Mesothelial cell of epicardium (in vitro differentiated cells): ENCODE measurements at regions not wholly inside any gene's neighbourhood (a gene's known extent, or its start where the extent isn't known, plus 50 kb on each side); places are given as distances from the start of the nearest gene placed in this dataset.
"Not testable (repeated sequence)": the region's sequence is repeated elsewhere in the genome, so short reads cannot be mapped to it uniquely, and the experiment has no call there.

Experiments
- DNase-seq, 2 experiments: peaks; one replicate each; pipeline ENCODE4 v3.0.0; 2021; ENCODE audit warnings: low spot score in 2 of 2; ENCODE audit not compliant: unreplicated experiment in 2 of 2
- H3K27ac Mint-ChIP-seq: 2 replicates; pipeline ENCODE4 v1.8.0; 2021; ENCODE audit warnings: mixed read lengths
- H3K27me3 Mint-ChIP-seq: 2 replicates; pipeline ENCODE4 v1.8.0; 2021; ENCODE audit warnings: low read depth, mixed read lengths
- H3K36me3 Mint-ChIP-seq: 2 replicates; pipeline ENCODE4 v1.8.0; 2021; ENCODE audit warnings: mixed read lengths
- H3K4me1 Mint-ChIP-seq: 2 replicates; pipeline ENCODE4 v1.8.0; 2021; ENCODE audit warnings: mixed read lengths
- H3K4me3 Mint-ChIP-seq: 2 replicates; pipeline ENCODE4 v1.8.0; 2021; ENCODE audit warnings: mild to moderate bottlenecking, moderate library complexity, mixed read lengths
- H3K9me3 Mint-ChIP-seq: 2 replicates; pipeline ENCODE4 v1.8.0; 2021; ENCODE audit warnings: mixed read lengths
- TF ChIP-seq, protein P1 (sequence below): fragments of 200-600 bp; sonication (generic); IDR thresholded peaks from one replicate; pipeline ENCODE4 v1.5.0; 2021; ENCODE audit warnings: antibody characterized with exemption; ENCODE audit not compliant: unreplicated experiment

DNA sequence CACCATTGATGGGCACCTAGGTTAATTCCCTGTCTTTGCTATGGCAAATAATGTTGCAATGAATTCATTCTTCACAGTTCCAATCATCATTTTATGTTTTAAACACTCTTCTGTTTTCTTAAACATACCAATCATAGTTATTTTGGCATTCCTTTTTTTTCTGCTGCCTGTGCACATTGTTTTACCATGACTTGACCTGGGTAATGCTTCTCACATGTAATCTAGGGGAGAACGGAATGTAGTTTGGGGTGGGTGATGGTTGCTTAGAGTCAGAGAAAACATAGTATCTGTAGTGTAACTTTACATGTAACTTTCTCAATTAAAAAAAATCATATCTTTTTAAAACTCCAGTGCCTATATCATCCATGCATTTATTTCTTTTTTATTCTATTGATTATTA, 1945.3 kb upstream of the RAG2 start:
- H3K27ac Mint-ChIP-seq: no peak overlapping the region

DNA sequence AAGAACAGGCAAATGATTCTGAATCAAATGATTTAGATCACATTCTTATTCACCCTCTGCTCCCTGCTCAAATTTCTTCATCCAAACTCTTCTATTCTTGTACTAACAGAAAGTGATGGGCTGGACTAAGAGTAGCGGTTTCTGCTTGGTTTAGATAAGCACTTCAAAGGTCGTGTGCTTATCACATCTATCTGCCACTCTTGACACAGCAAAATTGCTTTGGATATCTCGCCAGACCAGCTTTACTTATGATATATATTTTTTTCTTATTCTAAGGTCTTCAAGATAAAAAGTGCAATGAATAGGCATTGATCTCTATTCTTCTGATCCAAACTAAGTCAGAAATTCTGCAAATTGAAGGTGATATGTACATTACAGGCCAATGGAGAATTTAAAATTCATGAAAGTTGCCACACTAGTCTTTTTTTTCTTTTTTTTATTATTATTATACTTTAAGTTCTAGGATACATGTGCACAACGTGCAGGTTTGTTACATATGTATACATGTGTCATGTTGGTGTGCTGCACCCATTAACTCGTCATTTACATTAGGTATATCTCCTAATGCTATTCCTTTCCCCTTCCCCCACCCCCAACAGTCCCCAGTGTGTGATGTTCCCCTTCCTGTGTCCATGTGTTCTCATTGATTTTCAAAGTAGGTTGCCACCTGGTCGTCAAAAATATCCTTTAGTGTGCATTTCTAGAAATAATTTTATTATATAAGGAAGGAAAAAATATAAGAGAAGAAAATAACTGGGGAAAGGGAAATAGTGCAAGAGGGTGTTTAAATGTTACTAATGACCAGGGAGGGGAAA, 1941.0 kb upstream of the RAG2 start:
- no peaks in the 10 kb centered on the region for H3K4me1 Mint-ChIP-seq

More for the DNA sequence above, 1945.3 kb upstream of the RAG2 start:
- H3K27me3 Mint-ChIP-seq: no peaks in the 10 kb centered on the region
- H3K4me3 Mint-ChIP-seq: no peak overlapping the region
- DNase-seq: no peak
- no peaks in the 10 kb centered on the region for H3K4me1 Mint-ChIP-seq
- no peaks in the 10 kb centered on the region for H3K9me3 Mint-ChIP-seq
- TF ChIP-seq, protein P1, sequence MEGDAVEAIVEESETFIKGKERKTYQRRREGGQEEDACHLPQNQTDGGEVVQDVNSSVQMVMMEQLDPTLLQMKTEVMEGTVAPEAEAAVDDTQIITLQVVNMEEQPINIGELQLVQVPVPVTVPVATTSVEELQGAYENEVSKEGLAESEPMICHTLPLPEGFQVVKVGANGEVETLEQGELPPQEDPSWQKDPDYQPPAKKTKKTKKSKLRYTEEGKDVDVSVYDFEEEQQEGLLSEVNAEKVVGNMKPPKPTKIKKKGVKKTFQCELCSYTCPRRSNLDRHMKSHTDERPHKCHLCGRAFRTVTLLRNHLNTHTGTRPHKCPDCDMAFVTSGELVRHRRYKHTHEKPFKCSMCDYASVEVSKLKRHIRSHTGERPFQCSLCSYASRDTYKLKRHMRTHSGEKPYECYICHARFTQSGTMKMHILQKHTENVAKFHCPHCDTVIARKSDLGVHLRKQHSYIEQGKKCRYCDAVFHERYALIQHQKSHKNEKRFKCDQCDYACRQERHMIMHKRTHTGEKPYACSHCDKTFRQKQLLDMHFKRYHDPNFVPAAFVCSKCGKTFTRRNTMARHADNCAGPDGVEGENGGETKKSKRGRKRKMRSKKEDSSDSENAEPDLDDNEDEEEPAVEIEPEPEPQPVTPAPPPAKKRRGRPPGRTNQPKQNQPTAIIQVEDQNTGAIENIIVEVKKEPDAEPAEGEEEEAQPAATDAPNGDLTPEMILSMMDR: no peak
- H3K36me3 Mint-ChIP-seq: no peaks in the 10 kb centered on the region

DNA sequence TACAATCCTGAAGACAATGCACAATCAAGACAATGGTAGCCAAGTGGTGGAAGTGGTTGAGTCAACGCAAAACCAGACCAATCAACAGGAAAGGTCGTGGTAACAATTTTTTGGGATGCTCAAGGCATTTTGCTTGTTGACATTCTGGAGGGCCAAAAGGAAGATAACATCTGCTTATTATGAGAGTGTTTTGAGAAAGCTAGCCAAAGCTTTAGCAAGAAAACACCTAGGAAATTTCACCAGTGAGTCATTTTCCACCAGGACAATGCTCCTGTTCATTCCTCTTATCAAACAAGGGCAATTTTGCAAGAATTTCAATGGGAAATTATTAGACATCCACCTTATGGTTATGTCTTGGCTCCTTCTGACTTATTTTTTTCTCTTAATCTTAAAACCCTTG, 1932.2 kb upstream of the RAG2 start:
- Mint-ChIP-seq H3K27me3 (no peaks in the 10 kb centered on the region), H3K4me3 (no peak overlapping the region), H3K27ac (no peak overlapping the region), H3K4me1 (no peaks in the 10 kb centered on the region), H3K9me3 (peaks cover 47% of the 10 kb centered on the region), H3K36me3 (peaks cover 2% of the 10 kb centered on the region)
- TF ChIP-seq, protein P1: no peak
- DNase-seq: no peak

More for the DNA sequence above, 1941.0 kb upstream of the RAG2 start:
- Mint-ChIP-seq H3K9me3 (peaks cover 25% of the 10 kb centered on the region), H3K4me3 (no peak overlapping the region), H3K36me3 (no peaks in the 10 kb centered on the region), H3K27me3 (no peaks in the 10 kb centered on the region), H3K27ac (no peak overlapping the region)
- TF ChIP-seq, protein P1: no peak
- no peak for DNase-seq

DNA sequence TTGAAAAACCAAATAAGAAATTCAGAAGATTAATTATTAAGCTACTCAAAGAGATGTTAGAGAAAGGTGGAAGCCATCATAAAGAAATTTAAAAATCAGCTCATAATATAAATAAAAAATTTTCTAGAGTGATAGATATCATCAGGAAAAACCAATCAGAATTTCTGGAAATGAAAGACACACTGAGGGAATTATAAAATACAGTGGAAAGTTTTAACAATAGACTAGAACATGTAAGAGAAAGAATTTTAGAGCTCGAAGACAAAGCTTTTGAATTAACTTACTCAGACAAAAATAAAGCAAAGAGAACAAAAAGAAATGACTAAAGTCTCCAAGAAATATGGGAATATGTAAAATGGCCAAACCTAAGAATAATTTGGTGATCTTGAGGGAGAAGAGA, 1926.9 kb upstream of the RAG2 start:
- no peaks in the 10 kb centered on the region for H3K4me1 Mint-ChIP-seq
- no peaks in the 10 kb centered on the region for H3K27me3 Mint-ChIP-seq
- H3K4me3 Mint-ChIP-seq: no peak overlapping the region
- no peak overlapping the region for H3K27ac Mint-ChIP-seq
- peaks cover 51% of the 10 kb centered on the region for H3K9me3 Mint-ChIP-seq
- peaks cover 9% of the 10 kb centered on the region for H3K36me3 Mint-ChIP-seq
- DNase-seq: no peak
- TF ChIP-seq, protein P1: no peak

DNA sequence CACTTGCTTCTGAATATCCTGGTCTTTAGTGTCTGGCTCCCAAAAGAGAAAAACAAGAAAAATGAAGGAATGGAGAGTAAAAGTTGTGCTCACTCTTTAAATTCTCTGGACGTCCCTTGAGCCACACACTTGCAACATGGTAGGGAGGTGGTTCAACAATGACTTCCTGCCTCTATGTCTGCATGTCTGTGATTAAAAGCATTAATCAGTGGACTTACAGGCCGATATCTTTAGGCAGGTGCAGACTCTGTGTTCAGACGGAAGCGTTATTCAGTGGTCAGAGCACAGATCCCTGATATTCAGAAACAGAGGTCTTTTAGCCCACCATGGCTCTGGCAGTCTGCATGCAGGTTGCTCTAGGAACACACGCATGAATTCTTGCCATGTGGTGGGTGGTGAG, 1920.0 kb upstream of the RAG2 start:
- peaks cover 12% of the 10 kb centered on the region for H3K9me3 Mint-ChIP-seq
- TF ChIP-seq, protein P1: no peak

DNA sequence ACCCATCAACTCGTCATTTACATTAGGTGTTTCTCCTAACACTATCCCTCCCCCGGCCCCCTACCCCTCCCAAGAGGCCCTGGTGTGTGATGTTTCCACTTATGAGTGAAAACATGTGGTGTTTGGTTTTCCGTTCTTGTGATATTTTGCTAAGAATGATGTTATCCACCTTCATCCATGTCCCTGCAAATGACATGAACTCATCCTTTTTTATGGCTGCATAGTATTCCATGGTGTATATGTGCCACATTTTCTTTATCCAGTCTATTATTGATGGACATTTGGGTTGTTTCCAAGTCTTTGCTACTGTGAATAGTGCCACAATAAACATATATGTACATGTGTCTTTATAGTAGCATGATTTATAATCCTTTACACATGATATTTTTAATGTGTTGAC, 1914.8 kb upstream of the RAG2 start:
- H3K27ac Mint-ChIP-seq, DNase-seq, H3K4me1 Mint-ChIP-seq, H3K4me3 Mint-ChIP-seq, H3K27me3 Mint-ChIP-seq, H3K36me3 Mint-ChIP-seq: not testable (repeated sequence)
- H3K9me3 Mint-ChIP-seq: peaks cover 10% of the 10 kb centered on the region

More for the DNA sequence above, 1920.0 kb upstream of the RAG2 start:
- H3K27ac Mint-ChIP-seq: no peak overlapping the region
- no peak for DNase-seq
- H3K4me1 Mint-ChIP-seq: no peaks in the 10 kb centered on the region
- H3K4me3 Mint-ChIP-seq: no peak overlapping the region
- H3K36me3 Mint-ChIP-seq: peaks cover 2% of the 10 kb centered on the region
- no peaks in the 10 kb centered on the region for H3K27me3 Mint-ChIP-seq
